ENCODE measurements at regions not wholly inside any gene's neighbourhood (a gene's known extent, or its start where the extent isn't known, plus 50 kb on each side); places are given as distances from the start of the nearest gene placed in this dataset.

DNA sequence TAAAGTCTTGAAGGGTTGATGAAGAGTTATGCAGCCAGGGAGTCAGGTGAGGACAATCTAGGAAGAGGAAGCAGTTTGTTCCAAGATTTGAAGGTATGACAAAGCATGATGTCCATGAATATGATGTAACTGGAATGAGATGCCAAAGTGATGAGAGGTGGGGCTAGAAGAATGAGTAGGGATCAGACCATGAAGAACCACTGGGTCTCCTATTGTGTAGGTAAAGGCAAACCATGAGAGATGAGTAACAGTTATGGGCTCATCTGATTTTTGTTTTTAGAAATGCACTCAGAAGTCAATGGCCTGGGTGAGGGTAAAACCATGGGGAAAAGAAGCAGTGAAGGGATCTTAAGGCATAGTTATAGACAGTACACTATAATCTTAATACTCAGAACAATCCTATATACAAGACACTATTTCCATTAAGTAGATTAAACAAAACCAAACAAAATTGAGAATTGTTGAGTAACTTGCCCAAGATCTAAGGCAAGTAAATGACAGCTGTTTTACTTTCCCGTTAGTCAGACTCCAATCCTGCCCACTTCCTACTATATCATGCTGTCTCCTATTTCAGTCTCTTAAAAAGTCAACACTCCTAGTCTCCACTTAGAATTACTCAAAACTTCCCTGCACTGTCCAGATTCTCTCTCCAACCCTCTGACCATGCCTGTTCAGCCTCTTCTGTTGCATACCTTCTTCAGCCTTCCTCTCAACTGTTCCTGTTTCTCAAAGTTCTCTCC, 393.8 kb upstream of the MEF2C start:
- TF ChIP-seq, protein P1, sequence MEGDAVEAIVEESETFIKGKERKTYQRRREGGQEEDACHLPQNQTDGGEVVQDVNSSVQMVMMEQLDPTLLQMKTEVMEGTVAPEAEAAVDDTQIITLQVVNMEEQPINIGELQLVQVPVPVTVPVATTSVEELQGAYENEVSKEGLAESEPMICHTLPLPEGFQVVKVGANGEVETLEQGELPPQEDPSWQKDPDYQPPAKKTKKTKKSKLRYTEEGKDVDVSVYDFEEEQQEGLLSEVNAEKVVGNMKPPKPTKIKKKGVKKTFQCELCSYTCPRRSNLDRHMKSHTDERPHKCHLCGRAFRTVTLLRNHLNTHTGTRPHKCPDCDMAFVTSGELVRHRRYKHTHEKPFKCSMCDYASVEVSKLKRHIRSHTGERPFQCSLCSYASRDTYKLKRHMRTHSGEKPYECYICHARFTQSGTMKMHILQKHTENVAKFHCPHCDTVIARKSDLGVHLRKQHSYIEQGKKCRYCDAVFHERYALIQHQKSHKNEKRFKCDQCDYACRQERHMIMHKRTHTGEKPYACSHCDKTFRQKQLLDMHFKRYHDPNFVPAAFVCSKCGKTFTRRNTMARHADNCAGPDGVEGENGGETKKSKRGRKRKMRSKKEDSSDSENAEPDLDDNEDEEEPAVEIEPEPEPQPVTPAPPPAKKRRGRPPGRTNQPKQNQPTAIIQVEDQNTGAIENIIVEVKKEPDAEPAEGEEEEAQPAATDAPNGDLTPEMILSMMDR (IDR thresholded peaks at IDR 0.05; ENCODE audit: poor library complexity): no peak
- TF ChIP-seq EZH2phosphoT487 (IDR thresholded peaks at IDR 0.05; ENCODE audit: low read depth, severe bottlenecking, unreplicated experiment): no peak
